Breast epithelium (tissue), 3 donors: ENCODE measurements at regions not wholly inside any gene's neighbourhood (a gene's known extent, or its start where the extent isn't known, plus 50 kb on each side); places are given as distances from the start of the nearest gene placed in this dataset.
"Not testable (repeated sequence)": the region's sequence is repeated elsewhere in the genome, so short reads cannot be mapped to it uniquely, and the experiment has no call there.

Source experiments
- CTCF ChIP-seq, 3 donors: fragments of 450-650 bp; IDR thresholded peaks; one replicate each; pipeline ENCODE4 v1.5.1; 2016 to 2017; ENCODE audit warnings: antibody characterized with exemption in 3 of 3, mild to moderate bottlenecking in 3 of 3, moderate library complexity in 3 of 3
- POLR2A ChIP-seq: fragments of 450-650 bp; IDR thresholded peaks from one replicate; pipeline ENCODE4 v1.6.1; 2016; ENCODE audit warnings: antibody characterized with exemption, mild to moderate bottlenecking, moderate library complexity

DNA sequence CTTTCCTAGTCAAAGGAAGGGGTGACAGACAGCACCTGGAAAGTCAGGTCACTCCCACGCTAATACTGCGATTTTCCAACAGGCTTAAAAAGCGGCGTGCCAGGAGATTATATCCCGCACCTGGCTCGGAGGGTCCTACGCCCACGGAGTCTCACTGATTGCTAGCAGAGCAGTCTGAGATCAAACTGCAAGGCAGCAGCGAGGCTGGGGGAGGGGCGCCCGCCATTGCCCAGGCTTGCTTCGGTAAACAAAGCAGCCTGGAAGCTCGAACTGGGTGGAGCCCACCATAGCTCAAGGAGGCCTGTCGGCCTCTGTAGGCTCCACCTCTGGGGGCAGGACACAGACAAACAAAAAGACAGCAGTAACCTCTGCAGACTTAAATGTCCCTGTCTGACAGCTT, 392.6 kb upstream of the LMO3 start:
- not testable (repeated sequence) for TF ChIP-seq CTCF (IDR thresholded peaks at IDR 0.05); POLR2A
